GM19351 (cell line): ENCODE measurements at regions not wholly inside any gene's neighbourhood (a gene's known extent, or its start where the extent isn't known, plus 50 kb on each side); places are given as distances from the start of the nearest gene placed in this dataset.
"Not testable (repeated sequence)": the region's sequence is repeated elsewhere in the genome, so short reads cannot be mapped to it uniquely, and the experiment has no call there.

Experiments
- ATAC-seq: cut with Tn5 transposase; IDR thresholded peaks from one replicate; pipeline ENCODE4 v1.9.1; 2021; ENCODE audit warnings: mild to moderate bottlenecking, moderate library complexity; ENCODE audit not compliant: unreplicated experiment

GRCh38 chr4:141340458-141340857, 119.8 kb downstream of the ZNF330 start:
- no peak for ATAC-seq

DNA sequence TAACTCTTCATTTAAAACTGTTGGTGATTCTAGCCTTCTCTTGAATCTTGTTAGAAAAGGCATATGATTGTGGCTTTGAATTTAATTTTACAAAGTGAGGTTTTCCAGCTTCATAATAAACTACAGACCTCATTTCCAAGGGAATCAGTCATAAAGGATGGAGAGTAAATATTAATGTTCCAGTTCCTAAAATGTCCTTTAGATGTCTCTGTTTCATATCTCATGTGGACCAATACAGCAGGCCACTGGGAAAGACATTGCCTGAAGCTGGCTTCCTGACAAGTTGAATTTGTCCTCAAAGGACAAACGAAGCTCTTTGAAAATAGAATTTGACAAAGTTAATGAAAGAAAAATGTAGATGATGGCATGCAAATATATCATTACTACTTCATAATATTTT, 125.4 kb downstream of the ZNF330 start:
- ATAC-seq, result peak; percentile 51

- no peak for ATAC-seq
Observed at GRCh38 chr4:141347684-141348083, 127.0 kb downstream of the ZNF330 start.

DNA sequence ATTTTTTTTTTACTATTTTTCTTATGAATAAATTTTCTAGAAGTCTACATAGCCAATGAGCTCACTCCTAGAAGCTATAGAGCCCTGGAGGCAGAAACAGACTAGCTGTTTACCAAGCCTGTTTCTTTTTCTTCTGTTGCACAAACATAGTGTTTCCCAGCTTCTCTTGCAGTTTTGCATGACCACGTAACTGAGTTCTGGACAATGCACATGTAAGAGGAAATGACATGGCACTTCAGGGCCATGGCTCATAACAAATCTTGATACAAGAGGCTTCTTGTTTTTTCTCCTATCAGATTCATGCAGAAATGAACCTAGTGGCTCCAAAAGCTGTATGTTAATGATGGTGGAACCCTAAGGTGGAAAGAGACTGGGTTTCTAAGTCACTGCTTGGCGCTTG, 127.4 kb downstream of the ZNF330 start:
- peak; percentile 47 for ATAC-seq

DNA sequence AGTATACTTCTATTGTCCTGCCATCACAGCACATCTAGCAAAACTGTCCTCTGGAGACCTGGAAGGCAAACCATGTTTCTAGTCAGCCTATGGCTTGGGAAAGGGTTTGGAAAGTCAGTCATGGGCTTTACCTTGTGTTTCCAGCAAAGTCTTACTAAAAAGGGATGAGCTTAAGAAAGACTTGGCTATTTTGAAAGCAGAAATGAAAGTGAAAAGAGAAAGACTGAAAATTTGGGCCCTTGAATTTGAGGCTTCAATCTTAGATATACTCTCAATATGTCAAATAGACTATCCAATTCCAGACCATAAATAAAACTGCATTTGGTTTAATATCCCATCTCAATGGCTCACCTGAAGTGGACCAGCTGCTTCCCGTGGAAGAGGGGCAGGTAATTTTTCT, 127.9 kb downstream of the ZNF330 start:
- ATAC-seq, result peak; percentile 40

DNA sequence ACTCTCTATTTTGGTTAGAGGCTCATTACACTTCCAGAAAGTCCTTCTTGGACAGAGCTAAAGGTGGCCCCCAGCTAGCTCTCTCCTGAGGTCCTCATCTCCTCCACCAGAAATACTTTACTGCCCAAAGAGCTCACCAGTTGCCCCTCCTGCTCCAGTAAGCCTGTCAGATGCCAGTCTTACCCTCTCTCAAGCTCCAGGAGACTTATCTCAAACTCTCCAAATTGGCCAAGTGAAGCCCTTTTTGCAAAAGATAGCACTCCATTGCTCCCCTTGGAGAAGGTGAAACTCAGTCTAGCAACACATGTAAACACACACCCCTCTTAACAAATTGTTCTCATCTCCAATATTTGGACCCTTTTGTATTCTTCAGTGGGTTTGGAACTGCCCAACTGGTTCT, 128.5 kb downstream of the ZNF330 start:
- ATAC-seq, result no peak

DNA sequence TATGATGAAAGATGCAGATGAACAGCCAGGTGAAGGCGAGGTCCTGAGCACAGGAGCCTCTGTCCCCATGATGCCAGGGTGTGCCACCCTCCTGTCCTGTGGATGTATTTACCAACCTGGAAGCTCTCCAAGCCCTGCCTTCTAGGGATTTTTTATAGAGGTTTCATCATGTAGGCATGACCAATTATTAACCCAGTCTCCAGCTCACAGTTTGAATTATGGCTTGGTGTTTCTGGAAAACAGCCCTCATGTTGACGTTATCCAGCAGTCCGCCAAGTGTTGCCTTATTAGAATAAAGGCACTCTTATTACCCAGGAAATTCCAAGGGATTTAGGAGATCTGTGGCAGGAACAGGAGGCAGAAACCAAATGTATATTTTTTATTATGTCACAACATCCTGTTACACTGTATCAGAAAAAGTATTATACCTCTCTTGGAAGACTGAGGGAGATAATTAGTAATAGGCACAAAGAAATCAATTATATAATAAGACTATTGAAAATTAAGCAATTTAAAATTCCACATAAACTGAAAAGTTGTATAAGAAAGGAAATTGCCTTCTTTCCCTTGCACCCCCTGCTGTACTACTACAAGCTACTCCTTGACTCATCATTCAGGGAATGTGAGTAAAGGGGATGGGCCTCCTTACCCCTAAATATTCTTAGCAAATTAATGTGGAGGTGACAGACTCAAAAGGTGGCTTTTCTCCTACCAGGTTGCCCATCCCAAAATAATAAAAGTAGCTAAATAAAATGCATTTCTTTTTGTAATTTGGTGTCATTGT, 129.6 kb downstream of the ZNF330 start:
- no peak for ATAC-seq

GRCh38 chr4:141352331-141352730, 131.6 kb downstream of the ZNF330 start:
- no peak for ATAC-seq

GRCh38 chr4:141352909-141353525, 132.3 kb downstream of the ZNF330 start:
- no peak for ATAC-seq

- no peak for ATAC-seq
Observed at GRCh38 chr4:141356321-141356962, 135.7 kb downstream of the ZNF330 start.

GRCh38 chr4:141356963-141357335, 136.3 kb downstream of the ZNF330 start:
- no peak for ATAC-seq

DNA sequence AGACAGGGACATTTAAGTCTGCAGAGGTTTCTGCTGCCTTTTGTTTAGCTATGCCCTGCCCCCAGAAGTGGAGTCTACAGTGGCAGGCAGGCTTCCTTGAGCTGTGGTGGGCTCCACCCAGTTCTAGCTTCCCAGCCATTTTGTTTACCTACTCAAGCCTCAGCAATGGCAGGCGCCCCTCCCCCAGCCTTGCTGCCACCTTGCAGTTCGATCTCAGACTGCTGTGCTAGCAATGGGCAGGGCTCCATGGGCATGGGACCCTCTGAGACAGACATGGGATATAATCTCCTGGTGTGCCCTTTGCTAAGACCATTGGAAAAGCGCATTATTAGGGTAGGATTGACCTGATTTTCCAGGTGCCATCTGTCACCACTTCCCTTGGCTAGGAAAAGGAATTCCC, 147.5 kb downstream of the ZNF330 start:
- not testable (repeated sequence) for ATAC-seq

GRCh38 chr4:141371206-141371605, 150.5 kb downstream of the ZNF330 start:
- ATAC-seq, result no peak

DNA sequence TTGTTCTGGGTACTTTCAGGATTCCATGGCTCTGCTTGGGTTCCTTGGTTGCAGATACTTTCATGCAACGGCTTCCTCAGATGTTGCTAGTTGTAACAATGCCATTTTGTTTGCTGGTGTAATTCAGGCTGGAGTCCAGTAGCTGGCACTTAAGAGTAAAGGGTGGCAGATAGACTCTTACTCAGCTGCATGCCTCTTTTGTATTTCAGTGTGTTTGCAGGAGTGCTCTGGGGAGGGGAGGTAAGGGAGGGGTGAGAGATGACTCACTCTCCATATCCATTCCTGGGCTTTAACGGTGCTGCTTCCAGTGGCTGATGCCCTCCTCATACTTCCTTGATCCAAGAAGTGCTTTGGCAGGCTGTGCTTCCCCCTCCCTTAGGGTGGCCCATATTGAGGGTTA, 155.2 kb downstream of the ZNF330 start:
- ATAC-seq, result no peak

GRCh38 chr4:141376769-141377168, 156.1 kb downstream of the ZNF330 start:
- peak; percentile 99 for ATAC-seq

DNA sequence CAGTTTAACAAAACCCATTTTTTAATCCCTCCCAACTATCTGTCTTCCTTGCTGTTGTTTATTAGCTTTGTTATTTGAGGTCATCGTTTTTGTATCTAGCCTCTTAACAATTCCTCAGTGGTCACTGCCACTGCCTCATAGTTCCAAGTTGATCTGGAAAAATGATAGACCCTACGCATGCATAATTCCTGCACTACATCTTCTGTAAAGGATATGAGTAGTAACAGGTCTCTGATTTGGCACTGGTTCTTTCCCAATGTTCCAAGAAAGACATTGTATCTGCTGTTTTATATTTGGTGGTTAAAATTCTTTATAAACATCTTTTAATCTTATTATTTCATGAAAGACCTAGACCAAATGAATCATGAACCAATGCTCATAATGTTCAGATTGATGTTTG, 166.6 kb downstream of the ZNF330 start:
- ATAC-seq, result no peak

- ATAC-seq, result no peak
Observed at GRCh38 chr4:141388481-141388880, 167.8 kb downstream of the ZNF330 start.

DNA sequence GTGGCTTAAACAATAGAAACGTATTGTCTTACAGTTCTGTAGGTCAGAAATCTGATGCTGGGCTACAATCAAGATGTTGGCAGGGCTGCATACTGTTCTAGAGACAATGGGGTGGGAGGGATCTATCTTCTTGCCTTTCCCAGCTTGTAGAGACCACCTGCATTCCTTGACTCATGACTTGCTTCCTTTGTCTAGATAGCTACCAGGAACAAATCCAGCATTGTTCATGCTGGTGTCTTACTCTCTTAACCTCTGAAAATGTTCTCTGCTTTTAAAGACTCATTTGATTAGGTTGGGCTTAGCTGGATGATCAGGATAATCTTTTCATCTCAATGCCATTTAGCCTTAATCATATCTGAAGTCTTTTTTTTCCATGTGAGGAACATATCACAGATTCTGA, 169.0 kb downstream of the ZNF330 start:
- no peak for ATAC-seq

DNA sequence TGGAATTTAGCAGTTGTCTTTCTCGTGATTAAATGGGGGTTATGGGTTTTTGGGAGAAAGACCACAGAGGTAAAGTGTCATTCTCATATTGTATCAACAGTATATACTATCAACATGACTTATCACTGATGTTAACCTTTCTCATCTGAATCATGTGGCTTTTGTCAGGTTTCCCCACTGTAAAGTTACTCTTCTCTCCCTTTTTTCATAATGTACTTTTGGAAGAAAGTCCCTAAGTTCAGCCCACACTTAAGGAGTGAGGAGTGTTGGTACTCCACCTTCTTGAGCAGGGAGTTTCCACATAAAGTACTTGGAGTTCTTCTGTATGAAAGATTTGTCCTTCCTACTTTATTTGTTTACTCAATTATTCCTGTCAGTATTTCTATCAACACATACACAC, 169.9 kb downstream of the ZNF330 start:
- ATAC-seq, result no peak

GRCh38 chr4:141391293-141391692, 170.6 kb downstream of the ZNF330 start:
- no peak for ATAC-seq

DNA sequence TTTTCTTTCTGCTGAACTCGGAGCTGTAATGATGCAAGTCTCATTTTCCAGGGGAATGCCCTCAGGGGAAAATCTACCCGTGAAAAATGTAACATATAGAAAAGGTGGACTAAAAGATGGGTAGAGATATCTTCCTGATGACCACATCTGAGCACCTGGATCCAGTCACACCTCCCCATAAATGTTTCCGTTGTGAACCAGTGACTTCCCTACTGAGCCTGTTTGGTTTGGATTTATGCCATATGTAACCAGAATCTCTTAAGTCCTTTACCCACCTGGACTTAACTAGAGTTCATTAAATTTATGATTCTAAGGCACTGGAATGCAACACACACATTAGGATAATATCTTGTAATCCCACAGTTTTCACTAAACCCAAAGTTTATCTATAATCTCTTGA, 171.1 kb downstream of the ZNF330 start:
- ATAC-seq, result no peak

DNA sequence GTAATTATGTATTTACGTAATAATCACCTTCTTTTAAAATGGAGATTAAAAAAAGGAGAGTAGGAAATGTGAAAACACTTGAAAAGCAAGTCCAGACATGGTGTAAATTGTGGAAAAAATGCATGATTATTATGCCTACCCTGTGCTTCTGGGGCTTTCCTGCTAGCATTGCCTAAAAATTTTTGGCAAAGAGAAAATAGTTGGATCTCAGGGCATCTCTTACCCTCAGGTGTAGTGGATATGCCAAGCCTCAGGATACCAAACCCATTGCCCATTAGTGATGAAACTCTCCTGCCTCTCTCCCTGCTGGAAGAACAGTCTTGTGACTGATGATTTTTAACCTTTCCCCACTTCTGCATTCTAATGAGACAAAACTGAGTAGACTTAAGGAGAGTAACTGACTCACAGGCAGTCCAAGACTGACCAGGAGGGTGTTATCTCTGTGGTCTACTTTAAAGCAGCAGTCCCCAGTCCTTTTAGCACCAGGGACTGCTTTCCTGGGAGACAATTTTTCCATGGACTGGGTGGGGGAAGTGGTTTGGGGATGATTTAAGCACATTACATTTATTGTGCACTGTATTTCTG, 174.6 kb downstream of the ZNF330 start:
- ATAC-seq, result no peak
